Esophagus squamous epithelium (tissue), 5 donors: ENCODE measurements at regions not wholly inside any gene's neighbourhood (a gene's known extent, or its start where the extent isn't known, plus 50 kb on each side); places are given as distances from the start of the nearest gene placed in this dataset.
A peak's percentile ranks its signal among the peaks of the same experiment; 100 is the strongest.

Experiments used
- DNase-seq: peaks from one replicate; lab custom pipeline; 2025; lab: John Stamatoyannopoulos, UW
- H3K27ac ChIP-seq, 4 donors: fragments of 200-600 bp; sonication (generic); one replicate each; pipeline ENCODE4 v1.5.1; 2016 to 2019; ENCODE audit warnings: mild to moderate bottlenecking in 1 of 4
- H3K27me3 ChIP-seq, 4 donors: fragments of 200-600 bp; sonication (generic); 1 replicate in 3 of 4; 2 replicates in 1 of 4; pipeline versions ENCODE4 v1.5.1 to v1.6.0; 2017 to 2021; ENCODE audit warnings: antibody characterized with exemption in 1 of 4
- H3K36me3 ChIP-seq, 3 donors: fragments of 200-600 bp; sonication (generic); one replicate each; pipeline ENCODE4 v1.5.1; 2016 to 2019
- H3K4me1 ChIP-seq, 3 donors: fragments of 200-600 bp; sonication (generic); one replicate each; pipeline ENCODE4 v1.5.1; 2017 to 2019
- H3K4me3 ChIP-seq, 4 donors: fragments of 200-600 bp; sonication (generic); 1 replicate in 3 of 4; 2 replicates in 1 of 4; pipeline ENCODE4 v1.5.1; 2016 to 2019; ENCODE audit warnings: mild to moderate bottlenecking in 2 of 4, moderate library complexity in 1 of 4
- H3K9me3 ChIP-seq, 3 donors: fragments of 200-600 bp; sonication (generic); one replicate each; pipeline ENCODE4 v1.5.1; 2016 to 2019
- POLR2A ChIP-seq, 4 donors: fragments of 450-650 bp; IDR thresholded peaks; one replicate each; pipeline ENCODE4 v1.6.1; 2017; ENCODE audit warnings: antibody characterized with exemption in 4 of 4, mild to moderate bottlenecking in 4 of 4, moderate library complexity in 3 of 4
- WGBS, 2 donors: methylation state at CpG; one replicate each; pipeline ENCODE4 v1.1.5; 2018; 5-methylcytosine and 5-hydroxymethylcytosine counted together
- intact Hi-C: fragments of 100-400 bp; cut with DNase I; formaldehyde crosslinking; loops from one replicate; pipeline ENCODE4 v1.15.0; 2022
- TF ChIP-seq, protein P1 (sequence below), 6 experiments: fragments of 450-650 bp in 4 of 6; fragments of 200-600 bp in 2 of 6; sonication (generic) in 2 of 6; IDR thresholded peaks; one replicate each; pipeline ENCODE4 v1.5.1; 2016 to 2019; ENCODE audit warnings: antibody characterized with exemption in 6 of 6, mild to moderate bottlenecking in 4 of 6, moderate library complexity in 4 of 6
- donor health status: DM: yes; HTN: yes; CAD: no.

DNA sequence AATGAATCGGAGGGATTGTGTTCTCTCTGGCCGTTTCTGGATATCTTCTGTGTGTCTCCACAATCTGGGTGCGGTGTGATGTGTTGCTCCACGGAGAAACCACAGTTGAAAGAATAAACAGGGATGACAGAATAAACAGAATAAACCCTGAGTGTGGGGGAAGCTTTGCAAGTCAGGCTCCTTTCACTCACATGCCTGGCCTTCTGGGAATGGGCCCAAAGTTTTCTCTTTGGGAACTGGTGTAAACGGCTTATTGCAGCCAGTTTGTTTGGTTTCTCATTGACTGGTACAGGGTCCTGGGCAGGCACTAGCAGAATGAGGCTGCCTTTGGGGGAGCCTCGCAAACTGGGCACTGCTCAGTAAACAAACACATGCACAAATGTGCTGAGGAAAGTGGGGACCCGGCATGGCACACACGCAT lies 324.7 kb downstream of the DLEU7 start:
- no peaks in the 10 kb centered on the region for H3K9me3 ChIP-seq
- TF ChIP-seq, protein P1, sequence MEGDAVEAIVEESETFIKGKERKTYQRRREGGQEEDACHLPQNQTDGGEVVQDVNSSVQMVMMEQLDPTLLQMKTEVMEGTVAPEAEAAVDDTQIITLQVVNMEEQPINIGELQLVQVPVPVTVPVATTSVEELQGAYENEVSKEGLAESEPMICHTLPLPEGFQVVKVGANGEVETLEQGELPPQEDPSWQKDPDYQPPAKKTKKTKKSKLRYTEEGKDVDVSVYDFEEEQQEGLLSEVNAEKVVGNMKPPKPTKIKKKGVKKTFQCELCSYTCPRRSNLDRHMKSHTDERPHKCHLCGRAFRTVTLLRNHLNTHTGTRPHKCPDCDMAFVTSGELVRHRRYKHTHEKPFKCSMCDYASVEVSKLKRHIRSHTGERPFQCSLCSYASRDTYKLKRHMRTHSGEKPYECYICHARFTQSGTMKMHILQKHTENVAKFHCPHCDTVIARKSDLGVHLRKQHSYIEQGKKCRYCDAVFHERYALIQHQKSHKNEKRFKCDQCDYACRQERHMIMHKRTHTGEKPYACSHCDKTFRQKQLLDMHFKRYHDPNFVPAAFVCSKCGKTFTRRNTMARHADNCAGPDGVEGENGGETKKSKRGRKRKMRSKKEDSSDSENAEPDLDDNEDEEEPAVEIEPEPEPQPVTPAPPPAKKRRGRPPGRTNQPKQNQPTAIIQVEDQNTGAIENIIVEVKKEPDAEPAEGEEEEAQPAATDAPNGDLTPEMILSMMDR (IDR thresholded peaks at IDR 0.05), result no peak
- no peak for TF ChIP-seq POLR2A (IDR thresholded peaks at IDR 0.05)
- H3K27ac ChIP-seq, result peak overlapping the region in 2 of 4 donors; percentile 4 to 26
- intact Hi-C loops, result no loop called here
- DNase-seq, result no peak
- H3K4me1 ChIP-seq, result peaks cover 0 to 19% (median 2%) of the 10 kb centered on the region in 3 donors
- H3K36me3 ChIP-seq, result no peaks in the 10 kb centered on the region
- H3K4me3 ChIP-seq, result no peak overlapping the region
- no peaks in the 10 kb centered on the region for H3K27me3 ChIP-seq
- WGBS, 2 donors, result 71 to 74% methylated on average over 7 to 8 of the region's 8 CpGs

- Histone ChIP-seq H3K27me3 (no peaks in the 10 kb centered on the region), H3K27ac (peak overlapping the region in 1 of 4 donors; percentile 36), H3K36me3 (no peaks in the 10 kb centered on the region), H3K9me3 (no peaks in the 10 kb centered on the region), H3K4me3 (no peak overlapping the region), H3K4me1 (peaks cover 0 to 17% (median 2%) of the 10 kb centered on the region in 3 donors)
- WGBS, 2 donors, result 93% methylated on average over 1 of the region's 1 CpG
- TF ChIP-seq, protein P1 (IDR thresholded peaks at IDR 0.05), result no peak
- TF ChIP-seq POLR2A (IDR thresholded peaks at IDR 0.05), result no peak
- DNase-seq, result no peak
- intact Hi-C loops, result loop anchor here (10.0 kb wide), 2 partner anchors 435 to 535 kb away; no protein-coding TSS in a partner anchor
Measured at GRCh38 chr13:50519866-50520265, 323.6 kb downstream of the DLEU7 start.

DNA sequence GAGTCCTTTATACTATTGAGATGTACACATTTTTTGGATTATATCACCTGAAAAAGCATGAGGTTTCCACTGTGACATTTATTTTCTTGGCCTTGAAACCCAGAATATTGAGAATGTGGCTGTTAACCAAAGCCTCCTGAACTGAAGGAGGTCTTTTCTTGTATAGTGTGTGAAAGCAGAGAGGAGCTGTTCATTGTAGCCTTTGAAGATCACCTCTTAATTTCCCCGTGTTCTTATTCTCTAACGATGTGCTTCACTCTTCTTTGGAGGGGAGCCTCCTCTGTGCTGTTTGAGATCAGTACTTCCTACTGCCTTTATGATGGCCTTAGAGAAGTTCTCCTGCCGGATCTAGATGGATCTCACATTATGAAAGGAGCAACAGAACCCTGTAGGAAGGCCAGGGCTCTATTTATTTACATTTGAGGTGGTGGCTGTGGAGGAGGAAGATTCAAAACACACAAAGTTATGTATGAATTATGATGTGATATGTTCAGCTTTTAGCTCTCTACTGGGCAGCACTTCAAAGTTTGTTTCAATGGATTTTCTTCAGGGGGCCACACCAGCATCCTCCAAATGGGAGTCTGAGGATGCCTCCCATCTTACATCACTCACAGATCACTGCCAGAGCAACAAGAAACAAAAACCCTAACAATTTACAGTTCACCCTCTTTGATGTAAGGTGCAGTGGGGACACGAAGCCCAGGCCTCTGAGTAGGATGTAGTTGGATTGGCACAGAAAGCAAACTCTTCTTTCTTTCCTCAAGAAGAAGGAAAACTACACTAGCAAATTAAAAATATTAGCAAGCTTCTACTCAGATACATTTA lies 322.3 kb downstream of the DLEU7 start:
- Histone ChIP-seq H3K27me3 (no peaks in the 10 kb centered on the region), H3K36me3 (no peaks in the 10 kb centered on the region), H3K4me3 (no peak overlapping the region), H3K4me1 (peaks cover 0 to 17% (median 2%) of the 10 kb centered on the region in 3 donors), H3K9me3 (no peaks in the 10 kb centered on the region), H3K27ac (peak overlapping the region in 1 of 4 donors; percentile 45)
- DNase-seq, result no peak
- intact Hi-C loops, result loop anchor here (10.0 kb wide), 2 partner anchors 436 to 536 kb away; no protein-coding TSS in a partner anchor
- 73 to 76% methylated on average over 3 to 4 of the region's 4 CpGs for WGBS, 2 donors
- TF ChIP-seq POLR2A (IDR thresholded peaks at IDR 0.05), result no peak

- H3K27ac ChIP-seq, result peak overlapping the region in 1 of 4 donors; percentile 13
- no peak overlapping the region for H3K4me3 ChIP-seq
Measured at GRCh38 chr13:50521831-50522149, 321.7 kb downstream of the DLEU7 start.

DNA sequence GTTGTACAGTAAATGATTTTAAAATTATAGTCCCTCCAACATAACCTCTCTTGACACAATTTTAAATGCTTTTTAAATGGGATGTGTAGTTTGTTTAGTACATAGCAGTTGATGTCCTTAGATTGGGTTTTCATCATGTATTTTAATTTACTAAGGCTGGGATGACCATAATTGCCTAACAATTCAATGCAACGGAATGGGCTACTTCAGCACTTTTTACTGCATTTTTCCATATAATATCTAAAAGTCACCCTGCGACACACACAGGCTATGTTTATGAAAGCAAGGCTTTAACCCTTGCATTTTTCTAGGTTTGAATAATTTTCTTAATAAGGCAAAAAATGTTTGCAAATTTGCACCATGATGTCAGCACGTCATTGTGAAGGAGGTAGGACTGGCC lies 321.0 kb downstream of the DLEU7 start:
- no peaks in the 10 kb centered on the region for H3K9me3 ChIP-seq
- H3K36me3 ChIP-seq, result no peaks in the 10 kb centered on the region
- intact Hi-C loops, result loop anchor here (10.0 kb wide), 2 partner anchors 438 to 538 kb away; no protein-coding TSS in a partner anchor
- no peak for TF ChIP-seq POLR2A (IDR thresholded peaks at IDR 0.05)
- TF ChIP-seq, protein P1 (IDR thresholded peaks at IDR 0.05), result no peak
- no peak overlapping the region for H3K27ac ChIP-seq
- no peak for DNase-seq
- no peaks in the 10 kb centered on the region for H3K27me3 ChIP-seq
- no peak overlapping the region for H3K4me3 ChIP-seq
- peaks cover 2 to 27% (median 5%) of the 10 kb centered on the region in 3 donors for H3K4me1 ChIP-seq
- WGBS, 2 donors, result 87 to 100% methylated on average over 3 of the region's 3 CpGs

More at GRCh38 chr13:50521831-50522149, 321.7 kb downstream of the DLEU7 start:
- intact Hi-C loops, result loop anchor here (10.0 kb wide), 2 partner anchors 437 to 537 kb away; no protein-coding TSS in a partner anchor
- TF ChIP-seq, protein P1 (IDR thresholded peaks at IDR 0.05), result no peak
- TF ChIP-seq POLR2A (IDR thresholded peaks at IDR 0.05), result no peak
- Histone ChIP-seq H3K4me1 (peaks cover 2 to 20% (median 5%) of the 10 kb centered on the region in 3 donors), H3K9me3 (no peaks in the 10 kb centered on the region), H3K27me3 (no peaks in the 10 kb centered on the region), H3K36me3 (no peaks in the 10 kb centered on the region)
- WGBS, 2 donors, result 18% methylated on average over 3 of the region's 3 CpGs
- no peak for DNase-seq
